ENCODE measurements at regions not wholly inside any gene's neighbourhood (a gene's known extent, or its start where the extent isn't known, plus 50 kb on each side); places are given as distances from the start of the nearest gene placed in this dataset.

DNA sequence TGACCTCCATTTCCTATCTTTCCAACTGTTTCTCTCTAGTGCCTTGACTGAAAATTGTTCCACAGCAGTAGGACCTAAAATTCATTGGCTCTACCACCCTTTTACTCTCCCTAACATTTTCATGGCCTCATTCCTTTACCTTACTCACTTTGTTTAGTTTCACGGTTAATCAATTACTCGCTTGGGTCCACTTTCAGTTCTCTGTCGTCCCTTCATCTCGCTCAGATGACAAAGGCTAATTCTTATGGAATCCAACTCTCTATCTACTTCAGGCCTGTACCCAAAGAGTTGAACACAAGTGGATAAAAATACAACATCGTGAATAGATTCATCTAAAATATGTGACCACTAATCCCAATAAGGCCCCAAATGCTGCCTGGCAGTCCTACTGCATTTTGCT, 85.9 kb upstream of the ADO start:
- Histone ChIP-seq H3K4me1 (ENCODE audit: insufficient read depth, low read length) (no peaks in the 10 kb centered on the region), H2BK12ac (ENCODE audit: insufficient read length, low read depth, low read length) (no peak overlapping the region), H2AFZ (ENCODE audit: low read length) (no peak overlapping the region), H2AK5ac (ENCODE audit: insufficient read length, low read length) (no peak overlapping the region), H3K27me3 (ENCODE audit: insufficient read depth, low read length) (no peaks in the 10 kb centered on the region), H3K9me3 (ENCODE audit: control insufficient read depth, low read depth, low read length) (no peaks in the 10 kb centered on the region), H3K4me2 (ENCODE audit: insufficient read depth, insufficient read length, low read length) (no peak overlapping the region), H3K14ac (ENCODE audit: insufficient read depth, low read length) (no peak overlapping the region), H4K8ac (replicated peaks; ENCODE audit: insufficient read length, low read depth, low read length) (no peak overlapping the region), H3K79me2 (ENCODE audit: insufficient read depth, low read length) (no peaks in the 10 kb centered on the region), H2BK20ac (ENCODE audit: low read depth, low read length, poor library complexity, severe bottlenecking) (no peak overlapping the region), H3K4ac (ENCODE audit: low read depth, low read length) (no peak overlapping the region), H2BK120ac (ENCODE audit: low read depth, low read length, poor library complexity, severe bottlenecking) (no peak overlapping the region), H3K23ac (ENCODE audit: insufficient read length, low read depth, low read length) (no peak overlapping the region), H3K9ac (ENCODE audit: extremely low read depth, insufficient read length, low read length) (no peak overlapping the region), H3K79me1 (ENCODE audit: insufficient read depth, low read depth, low read length, poor library complexity, severe bottlenecking) (no peaks in the 10 kb centered on the region), H4K91ac (ENCODE audit: insufficient read length, low read depth, low read length) (no peak overlapping the region), H3K23me2 (ENCODE audit: insufficient read length, low read depth, low read length, poor library complexity, severe bottlenecking) (no peaks in the 10 kb centered on the region), H2BK15ac (ENCODE audit: low read depth, low read length) (no peak overlapping the region), H3K27ac (ENCODE audit: insufficient read length, low read depth, low read length) (no peak overlapping the region), H3K56ac (ENCODE audit: insufficient read length, low read depth, low read length) (no peak overlapping the region), H4K5ac (ENCODE audit: insufficient read length, low read depth, low read length) (no peak overlapping the region), H4K20me1 (ENCODE audit: control insufficient read depth, insufficient read depth, insufficient read length) (no peaks in the 10 kb centered on the region), H3T11ph (ENCODE audit: low read length) (no peak overlapping the region), H2BK5ac (ENCODE audit: insufficient read length, low read length) (no peak overlapping the region), H3K18ac (ENCODE audit: insufficient read length, low read depth, low read length) (no peak overlapping the region)
- H3K4me1 Mint-ChIP-seq: no peaks in the 10 kb centered on the region
- TF ChIP-seq, protein P1, sequence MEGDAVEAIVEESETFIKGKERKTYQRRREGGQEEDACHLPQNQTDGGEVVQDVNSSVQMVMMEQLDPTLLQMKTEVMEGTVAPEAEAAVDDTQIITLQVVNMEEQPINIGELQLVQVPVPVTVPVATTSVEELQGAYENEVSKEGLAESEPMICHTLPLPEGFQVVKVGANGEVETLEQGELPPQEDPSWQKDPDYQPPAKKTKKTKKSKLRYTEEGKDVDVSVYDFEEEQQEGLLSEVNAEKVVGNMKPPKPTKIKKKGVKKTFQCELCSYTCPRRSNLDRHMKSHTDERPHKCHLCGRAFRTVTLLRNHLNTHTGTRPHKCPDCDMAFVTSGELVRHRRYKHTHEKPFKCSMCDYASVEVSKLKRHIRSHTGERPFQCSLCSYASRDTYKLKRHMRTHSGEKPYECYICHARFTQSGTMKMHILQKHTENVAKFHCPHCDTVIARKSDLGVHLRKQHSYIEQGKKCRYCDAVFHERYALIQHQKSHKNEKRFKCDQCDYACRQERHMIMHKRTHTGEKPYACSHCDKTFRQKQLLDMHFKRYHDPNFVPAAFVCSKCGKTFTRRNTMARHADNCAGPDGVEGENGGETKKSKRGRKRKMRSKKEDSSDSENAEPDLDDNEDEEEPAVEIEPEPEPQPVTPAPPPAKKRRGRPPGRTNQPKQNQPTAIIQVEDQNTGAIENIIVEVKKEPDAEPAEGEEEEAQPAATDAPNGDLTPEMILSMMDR (conservative IDR thresholded peaks at IDR 0.05): no peak
- no peak overlapping the region for H3K4me3 Mint-ChIP-seq
- H3K27me3 Mint-ChIP-seq (ENCODE audit: low read depth): no peaks in the 10 kb centered on the region
- H3K27ac Mint-ChIP-seq: no peak overlapping the region
- H3K9me3 Mint-ChIP-seq: no peaks in the 10 kb centered on the region
- no peak for DNase-seq
- no CpG with 5 or more reads among the region's 5 CpGs for WGBS (ENCODE audit: extremely low coverage, insufficient read length, low lambda C conversion rate)
- H3K36me3 Mint-ChIP-seq (ENCODE audit: insufficient read depth in 1 of 3, low read depth in 3 of 3): no peaks in the 10 kb centered on the region

Data from H9 (cell line).